MCF 10A (cell line): ENCODE measurements at regions not wholly inside any gene's neighbourhood (a gene's known extent, or its start where the extent isn't known, plus 50 kb on each side); places are given as distances from the start of the nearest gene placed in this dataset.

Experiments used
- BruUV-seq: library from RNA; stranded (reverse); fragments of 400-500 nt; replicated peaks from 2 replicates; lab custom pipeline; 2021; lab: Mats Ljungman, UMichigan
- CTCF ChIA-PET: fragments of 300-600 bp; sonication (Branson Sonifier 250); formaldehyde crosslinking; extraction: SDS; loops from one replicate; lab custom pipeline; 2021; ENCODE audit warnings: antibody characterized with exemption, inconsistent platforms; lab: Yijun Ruan, JAX
- POLR2A ChIA-PET: fragments of 300-600, 350-650 bp; sonication (Branson Sonifier 250); formaldehyde crosslinking; extraction: SDS; loops from one replicate; lab custom pipeline; 2020; ENCODE audit warnings: antibody characterized with exemption, inconsistent platforms; lab: Yijun Ruan, JAX
- DNase-seq: peaks from one replicate; pipeline ENCODE4 v3.0.0-alpha.2; 2018; ENCODE audit not compliant: unreplicated experiment
- H3K27ac Mint-ChIP-seq: one replicate; pipeline ENCODE4 v1.8.0; 2022; ENCODE audit warnings: mild to moderate bottlenecking, low read depth, mixed read lengths; ENCODE audit not compliant: unreplicated experiment
- H3K27me3 Mint-ChIP-seq: one replicate; pipeline ENCODE4 v1.8.0; 2022; ENCODE audit warnings: mixed read lengths; ENCODE audit not compliant: insufficient read depth, unreplicated experiment
- H3K36me3 Mint-ChIP-seq: one replicate; pipeline ENCODE4 v1.8.0; 2022; ENCODE audit warnings: mild to moderate bottlenecking, moderate library complexity, mixed read lengths; ENCODE audit not compliant: insufficient read depth, unreplicated experiment
- H3K4me1 Mint-ChIP-seq: one replicate; pipeline ENCODE4 v1.8.0; 2022; ENCODE audit warnings: mixed read lengths; ENCODE audit not compliant: insufficient read depth, unreplicated experiment
- H3K4me3 Mint-ChIP-seq: one replicate; pipeline ENCODE4 v1.8.0; 2022; ENCODE audit warnings: mild to moderate bottlenecking, moderate library complexity, mixed read lengths; ENCODE audit not compliant: unreplicated experiment
- H3K9me3 Mint-ChIP-seq: one replicate; pipeline ENCODE4 v1.8.0; 2022; ENCODE audit warnings: mixed read lengths; ENCODE audit not compliant: unreplicated experiment
- intact Hi-C: fragments of 100-400 bp; cut with micrococcal nuclease; formaldehyde crosslinking; loops from 2 replicates; pipeline ENCODE4 v1.14.1; 2022
- TF ChIP-seq, protein P1 (sequence below): fragments of 200-600 bp; IDR thresholded peaks from one replicate; pipeline ENCODE4 v1.8.0; 2022; ENCODE audit warnings: antibody characterized with exemption, mild to moderate bottlenecking; ENCODE audit not compliant: unreplicated experiment

DNA sequence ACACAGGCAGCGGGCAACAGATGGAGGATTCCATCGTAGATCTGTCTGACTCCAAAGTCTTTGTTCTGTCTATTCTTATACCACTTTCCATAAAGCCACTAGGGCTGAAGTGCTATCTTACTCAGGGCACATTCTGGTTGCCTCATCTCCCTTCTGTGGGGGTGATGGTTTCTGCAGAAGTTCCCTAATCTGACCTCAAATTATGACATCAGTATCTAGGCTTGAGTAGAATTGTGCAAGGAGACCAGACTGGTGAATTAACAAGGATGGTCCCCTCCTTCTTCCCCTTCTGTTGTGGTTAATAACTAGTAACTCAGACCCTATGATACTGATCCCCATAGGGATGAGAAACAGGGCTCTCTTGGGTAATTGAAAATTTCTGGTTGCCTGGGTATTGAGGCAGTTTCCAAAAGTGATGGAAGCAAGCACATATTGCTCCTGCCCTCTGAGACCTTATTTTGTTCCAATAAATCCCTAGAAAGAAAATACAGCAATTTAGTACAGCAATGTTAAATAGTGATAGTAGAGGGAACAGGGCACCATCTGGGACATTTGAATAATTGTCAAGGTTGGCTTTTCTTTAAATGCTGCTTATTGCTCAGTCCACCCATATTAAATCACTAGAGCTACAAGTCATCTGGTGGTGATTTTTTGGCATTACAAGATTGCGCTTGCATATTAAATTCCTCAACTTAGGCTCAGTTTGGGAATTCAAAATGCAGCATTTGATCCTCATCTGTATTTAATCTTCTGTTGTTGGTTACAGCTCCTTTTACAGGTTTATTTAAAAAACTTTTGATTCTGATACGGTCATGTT, 57.3 kb upstream of the AP1S2 start:
- POLR2A ChIA-PET: no interaction called here
- Mint-ChIP-seq H3K27ac (no peak overlapping the region), H3K36me3 (no peaks in the 10 kb centered on the region), H3K9me3 (no peaks in the 10 kb centered on the region), H3K4me1 (no peaks in the 10 kb centered on the region), H3K4me3 (no peak overlapping the region), H3K27me3 (peaks cover 77% of the 10 kb centered on the region)
- BruUV-seq: no TSS peak
- intact Hi-C loops: no loop called here
- no peak for DNase-seq
- TF ChIP-seq, protein P1, sequence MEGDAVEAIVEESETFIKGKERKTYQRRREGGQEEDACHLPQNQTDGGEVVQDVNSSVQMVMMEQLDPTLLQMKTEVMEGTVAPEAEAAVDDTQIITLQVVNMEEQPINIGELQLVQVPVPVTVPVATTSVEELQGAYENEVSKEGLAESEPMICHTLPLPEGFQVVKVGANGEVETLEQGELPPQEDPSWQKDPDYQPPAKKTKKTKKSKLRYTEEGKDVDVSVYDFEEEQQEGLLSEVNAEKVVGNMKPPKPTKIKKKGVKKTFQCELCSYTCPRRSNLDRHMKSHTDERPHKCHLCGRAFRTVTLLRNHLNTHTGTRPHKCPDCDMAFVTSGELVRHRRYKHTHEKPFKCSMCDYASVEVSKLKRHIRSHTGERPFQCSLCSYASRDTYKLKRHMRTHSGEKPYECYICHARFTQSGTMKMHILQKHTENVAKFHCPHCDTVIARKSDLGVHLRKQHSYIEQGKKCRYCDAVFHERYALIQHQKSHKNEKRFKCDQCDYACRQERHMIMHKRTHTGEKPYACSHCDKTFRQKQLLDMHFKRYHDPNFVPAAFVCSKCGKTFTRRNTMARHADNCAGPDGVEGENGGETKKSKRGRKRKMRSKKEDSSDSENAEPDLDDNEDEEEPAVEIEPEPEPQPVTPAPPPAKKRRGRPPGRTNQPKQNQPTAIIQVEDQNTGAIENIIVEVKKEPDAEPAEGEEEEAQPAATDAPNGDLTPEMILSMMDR: no peak
- CTCF ChIA-PET: no interaction called here

DNA sequence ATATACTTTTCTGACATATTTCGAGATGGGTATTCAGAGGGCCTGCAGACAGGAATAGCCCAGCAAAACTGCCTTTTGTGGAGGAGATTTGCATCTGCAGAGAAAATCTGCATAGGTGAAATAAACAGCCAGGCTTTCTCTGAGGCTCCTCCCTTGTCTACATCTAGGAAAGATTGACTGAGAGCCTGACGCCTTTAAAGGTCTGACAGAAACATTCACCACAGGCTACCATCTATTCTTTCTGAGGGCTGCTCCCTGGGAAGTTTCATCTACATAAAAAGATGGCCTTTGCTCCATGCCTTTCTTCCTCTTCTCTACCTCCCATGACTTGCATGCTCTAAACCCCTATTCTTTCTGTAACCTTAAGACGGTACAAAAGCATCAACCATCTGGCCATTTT, 55.0 kb upstream of the AP1S2 start:
- no TSS peak for BruUV-seq
- no peaks in the 10 kb centered on the region for H3K36me3 Mint-ChIP-seq
- ChIA-PET CTCF (interaction anchor here (0.6 to 0.7 kb wide), 2 partner anchors 786 to 797 kb away, joined by 3 read pairs; no protein-coding TSS in a partner anchor), POLR2A (no interaction called here)
- intact Hi-C loops: no loop called here
- TF ChIP-seq, protein P1: no peak
- no peaks in the 10 kb centered on the region for H3K4me1 Mint-ChIP-seq
- H3K27ac Mint-ChIP-seq: no peak overlapping the region
- no peaks in the 10 kb centered on the region for H3K9me3 Mint-ChIP-seq
- H3K4me3 Mint-ChIP-seq: no peak overlapping the region
- DNase-seq: no peak
- H3K27me3 Mint-ChIP-seq: peaks cover 68% of the 10 kb centered on the region

DNA sequence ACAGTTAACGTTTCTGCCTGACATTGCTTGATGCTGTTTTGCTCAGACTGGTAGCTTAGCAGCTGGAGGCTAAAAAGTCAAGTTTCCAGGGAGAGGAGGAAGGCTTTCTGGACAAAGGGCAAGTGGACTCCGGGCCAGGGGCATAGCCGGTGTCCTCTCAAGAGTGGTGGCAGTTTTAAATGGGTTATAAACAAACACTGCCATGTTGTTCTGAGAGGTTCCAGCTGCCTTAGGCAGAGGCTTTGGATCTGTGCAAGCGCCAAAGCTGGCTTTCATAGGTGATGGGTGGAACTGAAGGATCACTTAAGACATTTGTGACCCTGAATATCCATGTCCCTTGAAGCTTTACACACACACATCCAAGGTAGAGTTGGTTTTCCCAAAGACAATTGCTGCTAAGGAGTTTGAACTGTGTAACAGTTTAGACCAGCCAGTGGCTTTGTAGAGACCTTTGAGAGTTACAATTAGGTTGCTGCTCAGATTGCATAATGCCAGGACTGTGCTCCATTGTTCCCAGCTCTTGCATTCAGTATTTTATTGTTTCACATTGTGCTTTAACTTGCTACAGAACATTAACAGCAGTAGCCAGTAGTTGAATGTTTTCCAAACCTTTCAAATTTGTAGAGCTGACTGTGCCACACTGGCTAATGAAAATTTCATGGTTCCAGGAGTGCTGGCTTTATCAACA, 54.1 kb upstream of the AP1S2 start:
- Mint-ChIP-seq H3K9me3 (no peaks in the 10 kb centered on the region), H3K4me3 (no peak overlapping the region), H3K36me3 (no peaks in the 10 kb centered on the region), H3K27me3 (peaks cover 59% of the 10 kb centered on the region), H3K4me1 (no peaks in the 10 kb centered on the region), H3K27ac (no peak overlapping the region)
- BruUV-seq: no TSS peak
- intact Hi-C loops: no loop called here
- DNase-seq: no peak
- ChIA-PET CTCF (interaction anchor here (0.6 kb wide), 1 partner anchor 1138 kb away, joined by 3 read pairs; no protein-coding TSS in a partner anchor), POLR2A (no interaction called here)
- TF ChIP-seq, protein P1: no peak
